ENCODE measurements at regions not wholly inside any gene's neighbourhood (a gene's known extent, or its start where the extent isn't known, plus 50 kb on each side); places are given as distances from the start of the nearest gene placed in this dataset.
"Not testable (repeated sequence)": the region's sequence is repeated elsewhere in the genome, so short reads cannot be mapped to it uniquely, and the experiment has no call there.

DNA sequence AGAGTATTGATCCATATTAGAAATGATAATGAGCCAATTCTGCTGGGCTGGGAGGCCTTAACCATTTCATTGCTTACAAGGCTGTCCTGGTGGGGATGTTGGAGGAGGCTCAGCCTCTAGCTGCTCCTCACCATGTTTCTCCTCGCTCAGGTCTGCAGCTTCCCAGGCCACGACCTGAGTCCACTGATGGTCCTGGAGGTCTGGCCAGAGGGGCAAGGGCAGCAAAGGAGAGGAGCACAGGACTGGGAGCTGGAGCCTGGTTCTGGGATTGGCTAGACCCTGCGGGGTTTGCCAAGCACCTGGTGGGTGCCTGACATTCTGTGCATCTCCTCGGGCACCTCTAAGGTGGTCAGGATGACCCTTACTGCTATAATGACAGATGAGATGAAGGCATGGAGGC lies 92.6 kb downstream of the KIF26A start:
- no peak overlapping the region for H3K4me3 ChIP-seq (ENCODE audit: low read length)
- DNase-seq (ENCODE audit: low read depth), result no peak
- TF ChIP-seq, protein P1, sequence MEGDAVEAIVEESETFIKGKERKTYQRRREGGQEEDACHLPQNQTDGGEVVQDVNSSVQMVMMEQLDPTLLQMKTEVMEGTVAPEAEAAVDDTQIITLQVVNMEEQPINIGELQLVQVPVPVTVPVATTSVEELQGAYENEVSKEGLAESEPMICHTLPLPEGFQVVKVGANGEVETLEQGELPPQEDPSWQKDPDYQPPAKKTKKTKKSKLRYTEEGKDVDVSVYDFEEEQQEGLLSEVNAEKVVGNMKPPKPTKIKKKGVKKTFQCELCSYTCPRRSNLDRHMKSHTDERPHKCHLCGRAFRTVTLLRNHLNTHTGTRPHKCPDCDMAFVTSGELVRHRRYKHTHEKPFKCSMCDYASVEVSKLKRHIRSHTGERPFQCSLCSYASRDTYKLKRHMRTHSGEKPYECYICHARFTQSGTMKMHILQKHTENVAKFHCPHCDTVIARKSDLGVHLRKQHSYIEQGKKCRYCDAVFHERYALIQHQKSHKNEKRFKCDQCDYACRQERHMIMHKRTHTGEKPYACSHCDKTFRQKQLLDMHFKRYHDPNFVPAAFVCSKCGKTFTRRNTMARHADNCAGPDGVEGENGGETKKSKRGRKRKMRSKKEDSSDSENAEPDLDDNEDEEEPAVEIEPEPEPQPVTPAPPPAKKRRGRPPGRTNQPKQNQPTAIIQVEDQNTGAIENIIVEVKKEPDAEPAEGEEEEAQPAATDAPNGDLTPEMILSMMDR (IDR thresholded peaks at IDR 0.05; ENCODE audit: insufficient read depth, low read depth, low read length, missing control alignments), result no peak

DNA sequence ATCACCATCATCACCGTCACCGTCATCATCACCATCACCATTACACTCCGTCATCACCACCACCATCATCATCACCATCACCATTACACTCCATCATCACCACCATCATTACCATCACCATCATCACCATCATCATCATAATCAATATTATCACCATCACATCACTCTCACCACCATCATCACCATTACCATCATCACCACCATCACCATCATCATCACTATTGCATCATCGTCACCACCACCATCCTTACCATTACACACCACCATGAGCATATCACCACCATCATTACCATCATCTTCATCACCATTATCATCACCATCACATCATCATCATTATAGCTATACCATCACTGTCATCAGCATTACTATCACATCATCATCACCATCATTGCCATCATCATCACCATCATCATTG lies 93.7 kb downstream of the KIF26A start:
- TF ChIP-seq, protein P1 (IDR thresholded peaks at IDR 0.05; ENCODE audit: insufficient read depth, low read depth, low read length, missing control alignments), result no peak
- no peak overlapping the region for H3K4me3 ChIP-seq (ENCODE audit: low read length)

GRCh38 chr14:104234007-104234786 lies 95.8 kb downstream of the KIF26A start:
- not testable (repeated sequence) for H3K4me3 ChIP-seq (ENCODE audit: low read length); DNase-seq (ENCODE audit: low read depth)

More for the DNA sequence above, 93.7 kb downstream of the KIF26A start:
- DNase-seq (ENCODE audit: low read depth), result no peak

DNA sequence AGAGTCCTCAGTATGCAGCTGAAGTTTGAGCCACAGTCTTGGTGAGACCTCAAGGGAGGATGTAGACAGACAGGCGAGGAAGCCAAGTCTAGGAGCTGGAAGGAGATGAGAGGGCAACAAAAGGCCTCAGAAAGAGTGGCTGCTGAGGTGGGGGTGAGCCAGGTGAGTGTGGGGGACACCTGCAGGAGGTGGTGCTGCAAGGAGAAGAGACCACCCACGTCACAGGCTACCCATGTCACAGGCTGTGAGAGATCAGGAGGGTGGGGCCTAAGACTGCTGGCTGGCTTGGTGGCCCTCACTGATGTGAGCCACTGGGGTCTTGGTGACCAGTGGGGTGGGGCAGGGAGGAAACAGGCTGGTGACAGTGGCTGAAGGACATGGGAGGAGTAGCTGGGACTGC lies 97.3 kb downstream of the KIF26A start:
- TF ChIP-seq, protein P1 (IDR thresholded peaks at IDR 0.05; ENCODE audit: insufficient read depth, low read depth, low read length, missing control alignments), result no peak
- no peak overlapping the region for H3K4me3 ChIP-seq (ENCODE audit: low read length)
- no peak for DNase-seq (ENCODE audit: low read depth)

GRCh38 chr14:104237651-104238423 lies 99.5 kb downstream of the KIF26A start:
- no peak for DNase-seq (ENCODE audit: low read depth)
- no peak overlapping the region for H3K4me3 ChIP-seq (ENCODE audit: low read length)
- TF ChIP-seq, protein P1 (IDR thresholded peaks at IDR 0.05; ENCODE audit: insufficient read depth, low read depth, low read length, missing control alignments), result no peak

- DNase-seq (ENCODE audit: low read depth), result no peak
- H3K4me3 ChIP-seq (ENCODE audit: low read length), result no peak overlapping the region
- TF ChIP-seq, protein P1 (IDR thresholded peaks at IDR 0.05; ENCODE audit: insufficient read depth, low read depth, low read length, missing control alignments), result no peak
These were observed 100.2 kb downstream of the KIF26A start for GRCh38 chr14:104238424-104239184.
